HL-60 (cell line): ENCODE measurements at regions not wholly inside any gene's neighbourhood (a gene's known extent, or its start where the extent isn't known, plus 50 kb on each side); places are given as distances from the start of the nearest gene placed in this dataset.

Experiments
- GABPA ChIP-seq: IDR thresholded peaks from 2 replicates; pipeline ENCODE4 v1.6.1; 2012; ENCODE audit warnings: low read depth
- POLR2AphosphoS5 ChIP-seq: IDR thresholded peaks from 2 replicates; pipeline ENCODE4 v1.6.1; 2012; ENCODE audit warnings: low read depth
- TF ChIP-seq, protein P1 (sequence below): IDR thresholded peaks from one replicate; pipeline ENCODE4 v1.5.1; 2011; ENCODE audit warnings: low read length, control low read depth, inconsistent platforms; ENCODE audit not compliant: insufficient read depth
- TF ChIP-seq, protein P2 (sequence below): IDR thresholded peaks from 2 replicates; pipeline ENCODE4 v1.6.1; 2012; ENCODE audit warnings: low read depth; ENCODE audit not compliant: insufficient replicate concordance

DNA sequence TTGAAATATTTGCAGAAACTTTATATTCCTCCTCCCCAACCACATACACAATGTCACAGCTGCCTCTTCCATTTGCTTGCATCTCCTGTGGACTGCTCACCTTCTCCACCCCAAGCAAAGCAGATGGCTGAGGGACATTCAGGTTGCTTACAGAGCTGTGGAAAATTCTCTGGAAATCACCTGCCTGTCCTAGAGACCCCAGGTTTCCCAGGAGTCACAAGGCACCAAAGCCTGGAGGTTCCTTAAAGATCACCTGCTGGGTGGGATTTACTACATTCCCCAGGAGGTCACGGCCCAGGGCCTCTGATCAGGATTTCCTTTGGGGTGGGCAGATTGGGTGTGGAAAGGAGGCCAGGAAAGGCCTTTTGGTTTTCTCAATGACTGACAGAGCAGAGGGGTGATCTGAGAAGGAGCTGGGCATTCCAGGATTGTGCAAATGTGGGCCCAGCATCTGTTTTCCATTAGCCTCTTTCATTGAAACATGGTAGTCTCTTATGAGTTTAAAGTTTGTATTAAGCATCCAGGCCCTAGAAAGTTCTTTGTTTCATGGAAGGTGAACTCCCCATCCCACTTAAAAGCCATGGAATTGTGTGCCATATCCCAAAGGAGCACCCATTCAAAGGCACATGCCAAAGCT is 410.7 kb upstream of the TNP1 start:
- TF ChIP-seq, protein P1, sequence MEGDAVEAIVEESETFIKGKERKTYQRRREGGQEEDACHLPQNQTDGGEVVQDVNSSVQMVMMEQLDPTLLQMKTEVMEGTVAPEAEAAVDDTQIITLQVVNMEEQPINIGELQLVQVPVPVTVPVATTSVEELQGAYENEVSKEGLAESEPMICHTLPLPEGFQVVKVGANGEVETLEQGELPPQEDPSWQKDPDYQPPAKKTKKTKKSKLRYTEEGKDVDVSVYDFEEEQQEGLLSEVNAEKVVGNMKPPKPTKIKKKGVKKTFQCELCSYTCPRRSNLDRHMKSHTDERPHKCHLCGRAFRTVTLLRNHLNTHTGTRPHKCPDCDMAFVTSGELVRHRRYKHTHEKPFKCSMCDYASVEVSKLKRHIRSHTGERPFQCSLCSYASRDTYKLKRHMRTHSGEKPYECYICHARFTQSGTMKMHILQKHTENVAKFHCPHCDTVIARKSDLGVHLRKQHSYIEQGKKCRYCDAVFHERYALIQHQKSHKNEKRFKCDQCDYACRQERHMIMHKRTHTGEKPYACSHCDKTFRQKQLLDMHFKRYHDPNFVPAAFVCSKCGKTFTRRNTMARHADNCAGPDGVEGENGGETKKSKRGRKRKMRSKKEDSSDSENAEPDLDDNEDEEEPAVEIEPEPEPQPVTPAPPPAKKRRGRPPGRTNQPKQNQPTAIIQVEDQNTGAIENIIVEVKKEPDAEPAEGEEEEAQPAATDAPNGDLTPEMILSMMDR, result no peak
- TF ChIP-seq POLR2AphosphoS5 (no peak), GABPA (no peak)
- TF ChIP-seq, protein P2, sequence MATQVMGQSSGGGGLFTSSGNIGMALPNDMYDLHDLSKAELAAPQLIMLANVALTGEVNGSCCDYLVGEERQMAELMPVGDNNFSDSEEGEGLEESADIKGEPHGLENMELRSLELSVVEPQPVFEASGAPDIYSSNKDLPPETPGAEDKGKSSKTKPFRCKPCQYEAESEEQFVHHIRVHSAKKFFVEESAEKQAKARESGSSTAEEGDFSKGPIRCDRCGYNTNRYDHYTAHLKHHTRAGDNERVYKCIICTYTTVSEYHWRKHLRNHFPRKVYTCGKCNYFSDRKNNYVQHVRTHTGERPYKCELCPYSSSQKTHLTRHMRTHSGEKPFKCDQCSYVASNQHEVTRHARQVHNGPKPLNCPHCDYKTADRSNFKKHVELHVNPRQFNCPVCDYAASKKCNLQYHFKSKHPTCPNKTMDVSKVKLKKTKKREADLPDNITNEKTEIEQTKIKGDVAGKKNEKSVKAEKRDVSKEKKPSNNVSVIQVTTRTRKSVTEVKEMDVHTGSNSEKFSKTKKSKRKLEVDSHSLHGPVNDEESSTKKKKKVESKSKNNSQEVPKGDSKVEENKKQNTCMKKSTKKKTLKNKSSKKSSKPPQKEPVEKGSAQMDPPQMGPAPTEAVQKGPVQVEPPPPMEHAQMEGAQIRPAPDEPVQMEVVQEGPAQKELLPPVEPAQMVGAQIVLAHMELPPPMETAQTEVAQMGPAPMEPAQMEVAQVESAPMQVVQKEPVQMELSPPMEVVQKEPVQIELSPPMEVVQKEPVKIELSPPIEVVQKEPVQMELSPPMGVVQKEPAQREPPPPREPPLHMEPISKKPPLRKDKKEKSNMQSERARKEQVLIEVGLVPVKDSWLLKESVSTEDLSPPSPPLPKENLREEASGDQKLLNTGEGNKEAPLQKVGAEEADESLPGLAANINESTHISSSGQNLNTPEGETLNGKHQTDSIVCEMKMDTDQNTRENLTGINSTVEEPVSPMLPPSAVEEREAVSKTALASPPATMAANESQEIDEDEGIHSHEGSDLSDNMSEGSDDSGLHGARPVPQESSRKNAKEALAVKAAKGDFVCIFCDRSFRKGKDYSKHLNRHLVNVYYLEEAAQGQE, result no peak
